Right atrium auricular region (tissue), 2 donors: ENCODE measurements at regions not wholly inside any gene's neighbourhood (a gene's known extent, or its start where the extent isn't known, plus 50 kb on each side); places are given as distances from the start of the nearest gene placed in this dataset.
A peak's percentile ranks its signal among the peaks of the same experiment; 100 is the strongest.

Source experiments
- DNase-seq: peaks from one replicate; pipeline ENCODE4 v3.0.0-alpha.2; 2019; ENCODE audit warnings: low spot score
- H3K27ac ChIP-seq, 2 donors: fragments of 200-600 bp; sonication (generic); 1 replicate in 1 of 2; 2 replicates in 1 of 2; pipeline ENCODE4 v1.5.1; 2016 to 2019
- H3K27me3 ChIP-seq, 2 donors: fragments of 200-600 bp; sonication (generic); one replicate each; pipeline versions ENCODE4 v1.5.1 to v1.6.0; 2017 to 2019
- H3K36me3 ChIP-seq: fragments of 200-600 bp; sonication (generic); one replicate; pipeline ENCODE4 v1.5.1; 2016
- H3K4me1 ChIP-seq, 2 donors: fragments of 200-600 bp; sonication (generic); one replicate each; pipeline versions ENCODE4 v1.5.1 to v1.6.0; 2017 to 2019
- H3K4me3 ChIP-seq, 2 donors: fragments of 200-600 bp; sonication (generic); 1 replicate in 1 of 2; 2 replicates in 1 of 2; pipeline ENCODE4 v1.5.1; 2017 to 2019; ENCODE audit warnings: mild to moderate bottlenecking in 1 of 2, moderate library complexity in 1 of 2
- H3K9me3 ChIP-seq, 2 donors: fragments of 200-600 bp; sonication (generic); one replicate each; pipeline ENCODE4 v1.5.1; 2019
- TF ChIP-seq, protein P1 (sequence below), 2 donors: fragments of 200-600 bp; sonication (generic); IDR thresholded peaks; one replicate each; pipeline ENCODE4 v1.5.1; 2019; ENCODE audit warnings: antibody characterized with exemption in 2 of 2

DNA sequence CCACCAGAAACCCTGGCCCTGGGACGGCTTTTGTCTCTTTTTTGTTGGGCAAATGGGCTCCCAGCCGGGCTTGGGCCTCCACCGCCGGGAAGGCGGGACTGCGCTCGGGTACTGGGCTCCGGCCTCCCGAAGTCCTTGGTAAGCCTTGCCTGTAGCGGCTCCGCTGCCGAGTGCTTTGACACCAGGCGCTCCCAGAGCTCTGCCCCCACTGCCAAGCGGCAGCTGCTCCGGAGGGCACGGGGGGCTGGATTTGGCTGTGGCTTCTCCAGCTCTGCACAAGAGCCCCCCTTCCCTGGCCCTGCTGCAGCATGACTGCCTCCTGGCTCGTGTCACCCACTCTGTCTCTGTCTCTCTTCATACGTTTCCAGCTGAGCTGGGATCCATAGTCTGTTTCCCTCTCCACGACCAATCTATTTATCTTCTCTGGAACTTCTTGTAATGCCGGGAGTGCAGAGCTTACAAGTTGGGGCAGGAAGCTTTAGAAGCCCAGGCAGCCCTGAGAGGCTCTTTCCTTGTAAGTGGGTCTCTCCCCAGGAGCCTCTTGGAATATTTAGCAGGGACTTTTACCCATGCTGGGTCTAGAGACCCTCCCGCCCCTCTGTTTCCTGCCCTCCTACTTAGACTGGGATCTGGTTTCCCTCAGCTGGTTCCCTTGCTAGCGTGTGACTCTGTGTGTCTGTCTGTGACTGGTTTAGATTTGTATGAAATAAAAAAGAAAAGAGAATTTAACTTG lies 246.9 kb upstream of the GSE1 start:
- DNase-seq, result no peak
- TF ChIP-seq, protein P1, sequence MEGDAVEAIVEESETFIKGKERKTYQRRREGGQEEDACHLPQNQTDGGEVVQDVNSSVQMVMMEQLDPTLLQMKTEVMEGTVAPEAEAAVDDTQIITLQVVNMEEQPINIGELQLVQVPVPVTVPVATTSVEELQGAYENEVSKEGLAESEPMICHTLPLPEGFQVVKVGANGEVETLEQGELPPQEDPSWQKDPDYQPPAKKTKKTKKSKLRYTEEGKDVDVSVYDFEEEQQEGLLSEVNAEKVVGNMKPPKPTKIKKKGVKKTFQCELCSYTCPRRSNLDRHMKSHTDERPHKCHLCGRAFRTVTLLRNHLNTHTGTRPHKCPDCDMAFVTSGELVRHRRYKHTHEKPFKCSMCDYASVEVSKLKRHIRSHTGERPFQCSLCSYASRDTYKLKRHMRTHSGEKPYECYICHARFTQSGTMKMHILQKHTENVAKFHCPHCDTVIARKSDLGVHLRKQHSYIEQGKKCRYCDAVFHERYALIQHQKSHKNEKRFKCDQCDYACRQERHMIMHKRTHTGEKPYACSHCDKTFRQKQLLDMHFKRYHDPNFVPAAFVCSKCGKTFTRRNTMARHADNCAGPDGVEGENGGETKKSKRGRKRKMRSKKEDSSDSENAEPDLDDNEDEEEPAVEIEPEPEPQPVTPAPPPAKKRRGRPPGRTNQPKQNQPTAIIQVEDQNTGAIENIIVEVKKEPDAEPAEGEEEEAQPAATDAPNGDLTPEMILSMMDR (IDR thresholded peaks at IDR 0.05), result no peak
- Histone ChIP-seq H3K4me1 (peaks cover 0 to 44% of the 10 kb centered on the region in 2 donors), H3K27ac (peak overlapping the region in 1 of 2 donors; percentile 21), H3K36me3 (no peaks in the 10 kb centered on the region), H3K9me3 (peaks cover 0 to 3% of the 10 kb centered on the region in 2 donors), H3K27me3 (no peaks in the 10 kb centered on the region), H3K4me3 (no peak overlapping the region)

DNA sequence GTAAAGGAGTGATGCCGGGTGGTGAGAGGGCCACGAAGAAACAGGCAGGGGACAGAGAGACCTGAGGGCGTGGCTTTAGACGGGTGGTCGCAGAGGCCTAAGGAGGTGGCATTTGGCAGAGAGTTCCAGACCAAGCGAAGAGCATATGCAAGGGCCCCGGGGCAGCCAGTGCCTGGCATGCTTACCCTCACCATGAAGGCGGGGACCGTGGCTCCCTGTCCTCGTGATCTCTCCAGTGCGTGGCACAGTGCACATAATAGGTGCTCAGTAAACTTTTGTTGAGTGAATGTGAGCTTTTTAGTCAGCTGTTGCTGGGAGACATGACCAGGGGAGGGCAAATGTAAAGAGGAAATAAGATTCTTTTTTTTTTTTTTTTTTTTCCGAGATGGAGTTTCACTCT lies 245.6 kb upstream of the GSE1 start:
- TF ChIP-seq, protein P1 (IDR thresholded peaks at IDR 0.05), result no peak
- no peak for DNase-seq
- H3K4me1 ChIP-seq, result peaks cover 0 to 47% of the 10 kb centered on the region in 2 donors

DNA sequence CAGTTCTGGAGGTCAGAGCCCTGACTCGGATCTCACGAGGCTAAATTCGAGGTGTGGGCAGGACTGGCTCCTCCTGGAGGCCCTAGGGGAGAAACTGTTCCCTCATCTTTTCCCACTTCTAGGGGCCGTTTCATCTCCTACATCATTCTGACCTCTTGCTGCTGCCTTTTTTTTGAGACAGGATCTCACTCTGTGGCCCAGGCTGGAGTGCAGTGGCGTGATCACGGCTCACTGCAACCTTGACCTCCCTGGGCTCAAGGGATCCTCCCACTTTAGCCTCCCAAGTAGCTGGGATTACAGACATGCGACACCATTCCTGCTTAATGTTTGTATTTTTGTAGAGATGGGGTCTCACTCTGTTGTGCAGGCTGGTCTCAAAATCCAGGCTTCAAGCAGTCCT lies 244.1 kb upstream of the GSE1 start:
- H3K27me3 ChIP-seq, result no peaks in the 10 kb centered on the region
- DNase-seq, result no peak
- TF ChIP-seq, protein P1 (IDR thresholded peaks at IDR 0.05), result no peak
- H3K4me3 ChIP-seq, result no peak overlapping the region
- no peaks in the 10 kb centered on the region for H3K36me3 ChIP-seq
- H3K9me3 ChIP-seq, result peaks cover 0 to 1% of the 10 kb centered on the region in 2 donors
- H3K4me1 ChIP-seq, result peaks cover 0 to 47% of the 10 kb centered on the region in 2 donors
- H3K27ac ChIP-seq, result no peak overlapping the region

More for the DNA sequence above, 245.6 kb upstream of the GSE1 start:
- Histone ChIP-seq H3K36me3 (no peaks in the 10 kb centered on the region), H3K9me3 (peaks cover 0 to 3% of the 10 kb centered on the region in 2 donors), H3K27ac (no peak overlapping the region), H3K4me3 (no peak overlapping the region), H3K27me3 (no peaks in the 10 kb centered on the region)

DNA sequence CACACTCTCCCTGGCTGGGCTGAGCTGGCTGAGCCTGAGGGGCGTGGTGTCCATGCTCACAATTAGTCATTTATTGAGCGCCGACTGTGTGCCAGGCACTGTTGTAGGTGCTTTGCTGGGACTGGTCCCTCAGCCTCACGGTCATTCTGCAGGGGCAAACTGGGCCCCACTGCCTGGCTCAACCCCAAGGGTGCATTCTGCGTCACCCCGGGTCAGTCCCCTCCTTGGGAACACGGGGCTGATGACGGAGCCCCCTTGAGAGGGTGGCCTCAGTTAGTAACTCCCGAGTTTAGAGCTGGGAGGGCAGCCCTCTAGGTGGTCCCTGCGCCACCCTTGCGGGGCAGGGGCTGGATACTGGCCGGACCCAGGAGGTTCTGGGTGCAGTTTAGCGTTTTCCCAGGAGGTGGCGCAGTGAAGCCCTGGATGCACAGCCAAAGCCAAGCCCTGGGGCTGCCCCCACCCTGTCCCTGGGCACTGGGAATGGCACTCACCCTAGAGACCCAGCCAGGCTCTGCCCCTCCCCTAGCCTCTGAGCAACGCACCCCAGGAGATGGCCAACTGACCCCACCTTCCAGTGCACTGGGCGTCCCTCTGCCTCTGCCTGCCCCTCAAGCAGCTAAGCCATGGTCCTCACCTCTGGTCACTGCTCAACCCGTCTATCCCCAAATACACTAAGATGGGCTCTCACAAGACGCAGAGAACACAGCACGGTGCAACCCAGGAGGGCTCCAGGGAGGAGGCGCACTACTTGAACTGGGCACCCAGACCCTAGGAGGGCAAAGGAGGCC lies 243.2 kb upstream of the GSE1 start:
- Histone ChIP-seq H3K27ac (peak overlapping the region; percentile 76 to 78), H3K4me1 (peaks cover 0 to 47% of the 10 kb centered on the region in 2 donors), H3K36me3 (no peaks in the 10 kb centered on the region), H3K9me3 (no peaks in the 10 kb centered on the region), H3K4me3 (no peak overlapping the region), H3K27me3 (no peaks in the 10 kb centered on the region)
- TF ChIP-seq, protein P1 (IDR thresholded peaks at IDR 0.05), result peak; percentile 54 to 88
- no peak for DNase-seq

GRCh38 chr16:85370543-85370880 lies 242.6 kb upstream of the GSE1 start:
- Histone ChIP-seq H3K27ac (peak overlapping the region; percentile 76 to 78), H3K36me3 (no peaks in the 10 kb centered on the region), H3K9me3 (no peaks in the 10 kb centered on the region), H3K27me3 (no peaks in the 10 kb centered on the region), H3K4me1 (peaks cover 0 to 47% of the 10 kb centered on the region in 2 donors), H3K4me3 (peak overlapping the region in 1 of 2 donors; percentile 32)
- DNase-seq, result no peak
- TF ChIP-seq, protein P1 (IDR thresholded peaks at IDR 0.05), result no peak
